Neural progenitor cell (in vitro differentiated cells): ENCODE measurements at regions not wholly inside any gene's neighbourhood (a gene's known extent, or its start where the extent isn't known, plus 50 kb on each side); places are given as distances from the start of the nearest gene placed in this dataset.
A peak's percentile ranks its signal among the peaks of the same experiment; 100 is the strongest.

Experiments
- DNase-seq: peaks from one replicate; pipeline ENCODE4 v3.0.0-alpha.2; 2016; ENCODE audit warnings: low spot score
- H2AFZ ChIP-seq: fragments of 200-600 bp; sonication (generic); replicated peaks from 2 replicates; pipeline ENCODE4 v1.6.1; 2016; ENCODE audit warnings: antibody characterized with exemption
- H3F3A ChIP-seq: fragments of 200-600 bp; sonication (generic); 2 replicates; pipeline ENCODE4 v1.6.1; 2016; ENCODE audit warnings: antibody characterized with exemption, low read depth
- H3K27ac ChIP-seq: fragments of 200-600 bp; sonication (generic); 2 replicates; pipeline ENCODE4 v1.5.1; 2016; ENCODE audit warnings: mild to moderate bottlenecking
- H3K27me3 ChIP-seq: fragments of 200-600 bp; sonication (generic); 2 replicates; pipeline ENCODE4 v1.6.1; 2016; ENCODE audit warnings: mild to moderate bottlenecking, moderate library complexity
- H3K36me3 ChIP-seq: fragments of 200-600 bp; sonication (generic); 2 replicates; pipeline ENCODE4 v1.5.1; 2016
- H3K4me1 ChIP-seq: fragments of 200-600 bp; sonication (generic); 2 replicates; pipeline ENCODE4 v1.6.1; 2016; ENCODE audit warnings: mixed run types
- H3K4me2 ChIP-seq: fragments of 200-600 bp; sonication (generic); 2 replicates; pipeline ENCODE4 v1.6.1; 2016
- H3K4me3 ChIP-seq: fragments of 200-600 bp; sonication (generic); 2 replicates; pipeline ENCODE4 v1.5.1; 2016
- H3K79me2 ChIP-seq: fragments of 200-600 bp; sonication (generic); 2 replicates; pipeline ENCODE4 v1.6.1; 2016; ENCODE audit warnings: low read depth
- H3K9ac ChIP-seq: fragments of 200-600 bp; sonication (generic); 2 replicates; pipeline ENCODE4 v1.6.1; 2016
- H3K9me3 ChIP-seq: fragments of 200-600 bp; sonication (generic); 2 replicates; pipeline ENCODE4 v1.5.1; 2016; ENCODE audit warnings: low read depth
- H4K20me1 ChIP-seq: fragments of 200-600 bp; sonication (generic); 2 replicates; pipeline ENCODE4 v1.6.1; 2016; ENCODE audit warnings: low read depth
- H3K27ac Mint-ChIP-seq: 3 replicates; pipeline ENCODE4 v1.8.0; 2021; ENCODE audit warnings: mixed read lengths
- H3K27me3 Mint-ChIP-seq: 2 replicates; pipeline ENCODE4 v1.8.0; 2022; ENCODE audit warnings: low read depth, mild to moderate bottlenecking, inconsistent platforms, moderate library complexity, mixed read lengths; ENCODE audit not compliant: insufficient read depth
- H3K36me3 Mint-ChIP-seq: 3 replicates; pipeline ENCODE4 v1.8.0; 2021; ENCODE audit warnings: mixed read lengths
- H3K4me1 Mint-ChIP-seq: 3 replicates; pipeline ENCODE4 v1.8.0; 2021; ENCODE audit warnings: mixed read lengths
- H3K4me3 Mint-ChIP-seq: 3 replicates; pipeline ENCODE4 v1.8.0; 2021; ENCODE audit warnings: mild to moderate bottlenecking, moderate library complexity, mixed read lengths
- H3K9me3 Mint-ChIP-seq: 3 replicates; pipeline ENCODE4 v1.8.0; 2020; ENCODE audit warnings: mixed read lengths
- CTCF ChIP-seq: fragments of 200-600 bp; sonication (generic); IDR thresholded peaks from 2 replicates; pipeline ENCODE4 v1.5.1; 2017; ENCODE audit warnings: antibody characterized with exemption, mild to moderate bottlenecking
- EZH2 ChIP-seq: fragments of 200-600 bp; sonication (generic); IDR thresholded peaks from 2 replicates; pipeline ENCODE4 v1.6.1; 2017; ENCODE audit warnings: antibody characterized with exemption, mild to moderate bottlenecking, moderate library complexity
- EZH2phosphoT487 ChIP-seq: fragments of 200-600 bp; sonication (generic); IDR thresholded peaks from 2 replicates; pipeline ENCODE4 v1.6.1; 2017; ENCODE audit warnings: antibody characterized with exemption

- Mint-ChIP-seq H3K4me3 (no peak overlapping the region), H3K27ac (no peak overlapping the region), H3K36me3 (no peaks in the 10 kb centered on the region)
These were observed 172.2 kb upstream of the COL1A2 start for GRCh38 chr7:94222516-94222915.

DNA sequence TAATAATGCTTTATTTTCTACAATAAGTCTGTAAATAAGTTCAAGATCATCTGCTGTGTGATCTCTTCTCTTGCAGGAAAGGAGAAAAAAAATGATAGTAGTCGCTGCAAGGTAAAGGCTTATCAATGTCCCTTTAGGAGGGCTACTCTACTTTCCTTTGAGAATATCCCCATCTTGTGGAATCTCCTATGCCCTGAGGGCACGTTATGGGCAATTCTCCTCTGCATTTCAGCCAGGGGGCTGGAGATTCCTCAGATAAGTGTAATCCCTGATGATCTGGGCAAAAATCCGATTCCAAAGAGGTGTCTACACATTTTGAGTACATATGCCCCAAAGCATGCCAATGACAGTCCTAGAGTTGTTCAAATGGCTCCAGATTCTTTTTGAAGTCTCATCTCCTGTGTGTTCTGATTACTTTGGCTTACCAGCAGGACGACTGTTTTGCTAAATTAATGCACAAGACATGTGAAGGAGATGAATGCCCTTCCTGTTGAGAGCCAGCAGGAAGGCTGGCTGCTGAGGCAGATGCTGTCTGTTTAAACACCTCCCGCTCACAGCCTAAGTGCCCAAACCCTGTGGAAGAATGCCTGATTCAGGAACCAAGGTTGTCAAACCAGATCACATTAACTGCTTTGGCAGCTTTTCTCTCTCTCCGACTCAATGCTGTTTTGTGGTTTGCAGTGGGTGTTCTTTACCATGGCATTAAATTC is 171.2 kb upstream of the COL1A2 start:
- Histone ChIP-seq H3K27ac (no peak overlapping the region), H3K9ac (no peak overlapping the region), H3F3A (peaks cover 16% of the 10 kb centered on the region), H3K27me3 (peaks cover 5% of the 10 kb centered on the region), H3K4me2 (peak overlapping the region; percentile 56), H3K79me2 (no peaks in the 10 kb centered on the region), H2AFZ (no peak overlapping the region), H3K9me3 (no peaks in the 10 kb centered on the region), H3K36me3 (no peaks in the 10 kb centered on the region), H3K4me1 (peaks cover 23% of the 10 kb centered on the region), H4K20me1 (no peaks in the 10 kb centered on the region), H3K4me3 (peak overlapping the region; percentile 20)
- Mint-ChIP-seq H3K27me3 (peaks cover 3% of the 10 kb centered on the region), H3K9me3 (peaks cover 4% of the 10 kb centered on the region), H3K4me1 (peaks cover 36% of the 10 kb centered on the region), H3K27ac (peak overlapping the region; percentile 43), H3K36me3 (no peaks in the 10 kb centered on the region), H3K4me3 (peak overlapping the region; percentile 63)
- peak; percentile 83 for DNase-seq
- TF ChIP-seq EZH2 = no peak
- peak; percentile 66 for TF ChIP-seq EZH2phosphoT487
- TF ChIP-seq CTCF = peak; percentile 59

More at GRCh38 chr7:94222516-94222915, 172.2 kb upstream of the COL1A2 start:
- Histone ChIP-seq H3K4me3 (no peak overlapping the region), H3K27me3 (no peaks in the 10 kb centered on the region), H3K79me2 (no peaks in the 10 kb centered on the region), H4K20me1 (no peaks in the 10 kb centered on the region), H3K9ac (no peak overlapping the region), H3F3A (peaks cover 16% of the 10 kb centered on the region), H3K9me3 (no peaks in the 10 kb centered on the region), H3K4me2 (no peak overlapping the region), H3K4me1 (peaks cover 16% of the 10 kb centered on the region), H3K27ac (no peak overlapping the region), H2AFZ (no peak overlapping the region), H3K36me3 (no peaks in the 10 kb centered on the region)
- Mint-ChIP-seq H3K27me3 (peaks cover 3% of the 10 kb centered on the region), H3K4me1 (peaks cover 29% of the 10 kb centered on the region), H3K9me3 (peaks cover 6% of the 10 kb centered on the region)
- no peak for DNase-seq
- TF ChIP-seq EZH2 (no peak), CTCF (no peak), EZH2phosphoT487 (no peak)

DNA sequence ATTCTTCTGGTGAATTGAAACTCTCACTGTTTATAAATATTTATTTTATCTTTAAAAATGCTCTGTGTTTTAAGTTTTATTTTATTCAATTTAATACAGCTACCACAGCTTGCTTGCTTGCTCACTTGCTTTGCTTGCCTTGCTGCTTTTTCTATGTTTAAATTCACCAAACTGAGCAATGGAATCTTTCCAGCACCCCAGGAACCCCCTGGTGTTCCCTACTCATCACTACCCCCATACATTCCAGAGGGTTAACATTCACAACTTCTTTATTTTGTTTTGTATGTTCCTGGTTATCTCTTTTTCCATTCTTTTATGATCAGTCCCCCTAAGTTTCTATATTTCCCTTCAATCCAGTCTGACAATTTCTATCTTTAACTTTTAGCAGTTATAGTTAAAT is 166.5 kb upstream of the COL1A2 start:
- no peak overlapping the region for H3K9ac ChIP-seq
- no peak overlapping the region for H3K4me3 ChIP-seq
- H3K79me2 ChIP-seq = no peaks in the 10 kb centered on the region
- H3K36me3 ChIP-seq = no peaks in the 10 kb centered on the region
- peaks cover 34% of the 10 kb centered on the region for H3K4me1 Mint-ChIP-seq
- H2AFZ ChIP-seq = no peak overlapping the region
- H3K27me3 Mint-ChIP-seq = no peaks in the 10 kb centered on the region
- peaks cover 18% of the 10 kb centered on the region for H3K4me1 ChIP-seq
- H3K9me3 Mint-ChIP-seq = peaks cover 16% of the 10 kb centered on the region
- peaks cover 11% of the 10 kb centered on the region for H3F3A ChIP-seq
- no peaks in the 10 kb centered on the region for H4K20me1 ChIP-seq
- H3K4me3 Mint-ChIP-seq = no peak overlapping the region
- no peak for TF ChIP-seq EZH2
- TF ChIP-seq EZH2phosphoT487 = no peak
- TF ChIP-seq CTCF = no peak
- no peak overlapping the region for H3K27ac ChIP-seq
- no peaks in the 10 kb centered on the region for H3K9me3 ChIP-seq
- H3K27ac Mint-ChIP-seq = no peak overlapping the region
- no peak overlapping the region for H3K4me2 ChIP-seq
- DNase-seq = no peak
- peaks cover 51% of the 10 kb centered on the region for H3K27me3 ChIP-seq
- H3K36me3 Mint-ChIP-seq = no peaks in the 10 kb centered on the region
